NCI-H748 (cell line): ENCODE measurements at regions not wholly inside any gene's neighbourhood (a gene's known extent, or its start where the extent isn't known, plus 50 kb on each side); places are given as distances from the start of the nearest gene placed in this dataset.
"Not testable (repeated sequence)": the region's sequence is repeated elsewhere in the genome, so short reads cannot be mapped to it uniquely, and the experiment has no call there.

Experiments used
- DNase-seq: peaks from one replicate; lab custom pipeline; 2025; ENCODE audit not compliant: unreplicated experiment; lab: John Stamatoyannopoulos, UW

DNA sequence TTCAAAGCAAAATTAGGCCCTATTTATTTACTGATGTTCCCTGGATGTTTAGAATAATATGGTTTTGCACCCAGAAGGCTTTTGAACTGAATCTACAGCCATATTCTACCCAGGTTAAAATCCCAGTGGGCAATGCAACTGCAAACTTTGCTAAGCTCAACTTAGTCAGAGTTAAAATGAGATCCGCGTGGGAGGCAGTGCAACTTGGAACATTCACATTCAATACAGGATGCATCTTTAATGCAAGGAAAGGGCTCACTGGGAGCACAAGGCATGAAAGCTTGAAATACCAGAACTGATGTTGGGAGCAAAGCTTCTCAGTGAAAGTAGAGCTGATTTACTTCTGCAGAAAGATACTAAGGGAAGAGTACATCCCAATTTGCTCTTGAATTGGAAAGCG lies 281.2 kb upstream of the DEFB112 start:
- no peak for DNase-seq

DNA sequence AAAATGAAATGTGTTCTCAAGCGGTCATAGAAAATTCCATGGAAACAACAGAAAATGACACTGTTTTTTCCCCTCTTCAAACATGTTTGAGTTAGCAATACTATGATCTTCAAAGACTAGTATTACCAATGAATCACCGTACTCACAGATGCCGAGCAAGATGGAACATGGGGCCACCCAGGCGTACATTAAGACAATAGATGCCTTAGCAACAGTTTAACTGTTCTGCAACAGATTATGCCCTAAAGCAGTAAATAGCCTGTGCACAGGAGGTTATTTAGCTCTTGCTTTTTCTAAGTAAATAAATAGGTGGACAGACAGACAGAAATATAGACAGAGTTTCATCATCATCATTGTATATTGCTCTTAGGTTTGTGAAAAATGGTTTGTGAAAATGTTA lies 284.0 kb upstream of the DEFB112 start:
- DNase-seq, result no peak

DNA sequence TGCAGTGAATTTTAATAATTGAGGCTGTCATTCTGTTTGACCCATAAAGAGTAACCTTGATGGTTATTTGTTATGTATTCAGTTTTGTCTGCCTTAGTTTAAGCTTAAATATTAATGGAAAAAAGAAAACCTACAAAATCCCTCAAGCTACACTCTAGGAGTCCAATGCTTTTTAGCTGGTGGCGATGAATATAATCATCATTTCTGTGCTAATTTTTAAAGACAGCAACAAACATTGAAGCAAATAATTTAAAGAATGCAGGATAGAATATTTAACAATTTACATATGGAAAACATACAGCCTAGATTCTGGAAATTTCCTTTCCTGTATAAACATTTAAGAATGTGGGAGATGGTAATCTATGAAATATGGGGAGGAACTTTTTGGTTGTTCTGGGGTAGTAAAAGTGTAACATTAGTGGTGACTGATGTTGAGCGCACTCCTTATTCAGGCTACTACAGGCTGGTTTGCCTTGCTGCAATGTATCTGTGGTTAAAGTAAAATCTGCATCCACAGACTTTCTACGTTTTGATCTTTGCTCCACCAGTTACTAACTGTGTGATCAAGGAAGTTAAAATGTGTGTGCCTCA lies 287.9 kb upstream of the DEFB112 start:
- DNase-seq, result no peak

DNA sequence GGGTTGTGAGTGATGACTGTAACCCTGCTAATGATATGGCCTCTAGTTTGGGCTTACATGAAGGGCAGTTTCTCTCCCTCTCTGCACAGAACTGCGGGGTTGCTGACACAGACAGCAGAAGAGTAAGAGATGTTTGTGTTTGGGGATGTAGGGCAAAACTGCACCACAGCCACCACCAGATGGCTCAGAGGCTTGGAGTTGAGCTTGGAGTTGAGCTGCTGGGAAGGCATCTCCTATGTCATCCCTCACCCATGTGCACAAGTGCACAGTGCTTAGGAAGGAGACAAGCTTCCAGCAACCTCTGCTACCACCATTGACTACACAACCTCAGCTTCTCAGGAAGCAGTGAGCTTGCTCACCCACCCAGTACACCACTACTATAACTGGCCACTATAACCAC lies 303.9 kb upstream of the DEFB112 start:
- no peak for DNase-seq

DNA sequence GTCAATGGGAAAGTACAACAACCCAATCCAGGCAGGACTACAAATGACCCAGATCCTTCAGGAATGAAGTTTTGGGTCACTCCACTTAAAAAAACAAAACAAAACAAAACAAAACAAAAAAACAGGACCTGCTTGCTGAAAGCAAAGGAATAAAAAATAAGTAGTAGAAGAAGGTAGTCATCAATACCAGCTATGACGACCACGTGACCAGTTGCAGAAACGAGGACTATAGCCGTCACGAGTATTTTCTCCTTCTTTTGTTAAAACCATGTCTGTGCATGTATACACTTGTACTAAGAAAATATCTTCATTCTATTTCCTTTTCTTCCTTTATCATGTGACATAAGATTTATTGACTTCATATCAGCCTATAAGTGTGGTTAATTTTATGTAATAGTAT lies 308.4 kb upstream of the DEFB112 start:
- no peak for DNase-seq

DNA sequence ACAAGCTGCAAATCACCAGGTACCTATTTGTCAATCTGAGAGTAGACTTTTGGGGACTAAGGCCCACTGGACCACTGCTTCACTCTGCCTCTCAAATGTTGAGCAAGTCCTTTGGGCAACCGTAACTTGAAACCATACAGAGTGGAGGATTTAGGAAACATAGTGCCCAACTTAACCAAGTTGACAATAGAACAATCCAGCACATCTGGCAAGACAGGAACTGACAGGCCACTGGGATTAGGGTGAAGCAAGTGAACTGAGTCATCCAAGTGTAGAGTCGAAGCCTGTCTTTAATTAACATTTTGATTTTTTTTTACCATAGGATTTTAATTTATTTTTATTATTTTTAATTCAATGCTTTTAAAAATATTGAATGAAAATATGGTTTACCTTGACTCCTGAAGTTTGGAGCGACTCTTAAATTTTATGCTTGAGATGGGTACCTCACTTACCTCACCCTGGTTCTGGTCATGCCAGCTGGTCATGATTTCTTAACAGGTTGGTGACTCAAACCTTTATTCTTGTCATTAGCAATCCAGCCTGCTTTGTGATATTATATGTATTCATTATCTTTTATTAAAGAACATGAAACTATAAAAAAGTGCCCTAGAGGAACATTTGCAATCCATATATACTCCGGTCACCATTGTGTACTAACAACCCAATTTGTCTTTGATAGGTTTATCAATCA lies 312.1 kb upstream of the DEFB112 start:
- DNase-seq, result no peak

DNA sequence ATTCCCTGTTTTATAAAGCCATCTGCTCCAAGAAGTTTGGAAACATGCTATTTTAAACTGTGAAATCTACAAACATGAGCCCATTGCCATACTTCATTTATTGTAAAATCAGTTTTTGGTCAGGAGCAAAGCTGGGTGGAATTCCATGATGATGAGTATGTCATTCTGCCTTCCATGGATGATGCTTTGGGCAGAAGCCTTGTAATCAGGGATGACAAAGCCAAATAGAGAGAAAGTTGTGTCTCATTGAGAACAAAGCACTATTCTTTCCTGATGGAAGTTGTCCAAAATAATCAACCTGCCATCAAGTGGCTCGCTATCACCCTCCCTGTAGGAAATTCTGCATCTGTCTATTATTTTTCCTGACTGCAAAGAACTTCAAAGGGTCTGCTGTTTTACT lies 313.0 kb upstream of the DEFB112 start:
- no peak for DNase-seq

DNA sequence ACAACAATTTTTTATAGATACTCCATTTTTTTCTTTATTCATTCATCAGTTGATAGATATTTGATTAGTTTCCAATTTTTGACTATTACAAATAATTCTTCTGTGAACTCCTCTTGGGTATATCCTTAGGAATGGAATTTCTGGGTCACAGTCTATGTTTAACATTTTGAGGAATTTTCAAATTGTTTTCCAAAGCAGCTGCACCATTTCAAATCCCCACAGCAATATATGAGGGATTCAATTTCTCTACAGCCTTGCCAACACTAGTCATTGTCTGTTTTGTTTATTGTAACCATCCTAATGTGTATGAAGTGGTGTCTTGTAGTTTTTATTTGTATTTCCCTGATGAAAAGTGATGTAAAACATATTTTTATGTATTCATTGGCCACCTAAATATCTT lies 320.3 kb upstream of the DEFB112 start:
- DNase-seq, result no peak

DNA sequence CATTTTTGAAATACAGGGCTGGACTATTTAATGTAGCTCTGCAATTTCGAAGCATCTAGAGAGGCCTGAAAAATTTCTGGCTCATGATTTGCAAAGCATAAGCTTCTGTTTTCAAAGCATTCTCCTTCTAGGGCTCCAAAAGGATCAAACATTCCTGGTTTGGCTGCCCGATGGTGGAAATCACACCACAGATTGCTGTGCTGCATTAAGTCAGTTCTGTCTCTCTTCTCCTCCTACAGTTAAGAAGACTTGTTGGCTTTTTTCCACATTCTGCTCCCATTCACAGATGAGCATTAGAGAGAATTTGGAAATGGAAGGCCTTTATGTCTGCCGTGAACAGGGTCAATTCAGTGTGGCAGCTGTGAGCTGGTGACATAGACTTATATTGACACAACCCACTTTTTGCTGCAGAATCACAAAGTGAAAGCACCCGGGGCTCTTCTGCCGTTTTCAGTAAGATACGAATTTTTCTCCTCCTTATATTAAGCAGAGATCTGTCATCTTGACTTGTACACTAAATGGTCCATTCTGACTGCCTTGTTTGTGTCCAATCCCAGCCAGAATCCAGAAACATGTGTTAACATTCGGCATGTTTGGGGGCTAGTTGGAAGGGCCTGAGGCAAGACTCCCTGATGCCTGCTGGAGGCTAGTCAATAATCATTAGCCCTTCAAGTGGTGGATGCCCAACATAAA lies 330.8 kb upstream of the DEFB112 start:
- DNase-seq, result no peak

DNA sequence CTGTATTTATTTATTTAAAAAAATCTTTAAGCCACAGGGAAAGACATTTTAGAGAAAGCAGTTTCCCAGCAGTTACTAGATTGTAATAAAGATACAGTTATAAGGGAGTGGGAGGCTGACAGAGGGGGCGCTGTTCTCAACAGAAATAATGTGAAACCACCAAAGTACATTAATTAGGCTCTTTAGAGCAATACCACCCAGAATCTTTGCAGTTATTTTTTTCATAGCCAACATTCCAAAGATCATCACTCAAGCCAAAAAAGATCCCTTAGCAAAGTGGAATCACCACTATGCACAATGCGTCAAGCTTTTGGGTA lies 331.3 kb upstream of the DEFB112 start:
- DNase-seq, result no peak

DNA sequence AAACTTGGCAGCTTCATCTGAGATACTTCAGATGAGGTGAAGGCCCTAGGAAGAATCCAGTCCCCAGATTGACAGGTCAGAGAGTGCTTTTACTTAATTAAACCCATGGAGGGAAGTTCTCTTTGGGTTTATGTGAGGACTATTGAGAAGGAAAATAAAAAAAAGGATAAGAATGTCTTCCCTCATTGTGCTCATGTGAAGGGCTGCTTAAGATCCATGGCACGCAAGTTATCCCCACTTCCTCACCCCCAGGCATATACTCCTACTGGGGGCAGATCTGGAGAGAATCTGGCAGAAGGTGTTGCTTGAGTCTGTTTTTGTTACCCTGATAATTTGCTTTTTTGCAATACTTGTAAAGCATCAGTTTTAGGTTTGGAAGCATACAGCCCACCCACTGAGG lies 322.9 kb upstream of the TFAP2D start:
- no peak for DNase-seq

DNA sequence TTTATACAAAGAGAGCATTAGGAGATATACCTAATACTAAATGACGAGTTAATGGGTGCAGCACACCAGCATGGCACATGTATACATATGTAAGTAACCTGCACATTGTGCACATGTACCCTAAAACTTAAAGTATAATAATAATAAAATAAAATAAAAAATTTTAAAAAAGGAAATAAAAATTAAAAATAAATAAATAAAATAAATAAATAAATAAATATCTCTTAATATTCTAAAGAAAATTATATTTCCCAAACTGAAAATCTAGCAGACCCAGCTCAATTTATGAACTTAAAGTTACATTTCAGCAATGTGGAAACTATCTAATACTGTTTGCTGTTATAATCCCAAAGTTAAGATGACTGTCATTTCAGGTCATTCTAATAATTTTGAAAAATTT lies 319.2 kb upstream of the TFAP2D start:
- not testable (repeated sequence) for DNase-seq

DNA sequence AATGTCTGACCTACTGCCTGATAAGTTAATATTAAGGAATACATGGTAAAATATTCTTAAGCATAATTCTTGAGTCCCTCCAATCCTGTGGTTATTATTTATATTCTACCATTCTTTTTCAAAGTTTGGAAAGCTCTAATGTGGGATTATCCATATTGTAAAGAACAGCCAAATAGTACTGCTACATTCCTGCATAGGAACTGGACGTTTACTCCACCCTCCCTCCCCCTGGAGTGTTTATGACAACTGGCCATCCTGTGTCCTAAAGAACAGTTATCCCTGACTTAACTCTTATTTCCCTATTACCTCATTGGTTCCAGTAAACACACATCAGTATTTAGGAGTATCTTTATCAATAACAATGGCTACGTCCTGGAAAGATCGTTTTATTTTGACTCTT lies 308.7 kb upstream of the TFAP2D start:
- DNase-seq, result no peak

DNA sequence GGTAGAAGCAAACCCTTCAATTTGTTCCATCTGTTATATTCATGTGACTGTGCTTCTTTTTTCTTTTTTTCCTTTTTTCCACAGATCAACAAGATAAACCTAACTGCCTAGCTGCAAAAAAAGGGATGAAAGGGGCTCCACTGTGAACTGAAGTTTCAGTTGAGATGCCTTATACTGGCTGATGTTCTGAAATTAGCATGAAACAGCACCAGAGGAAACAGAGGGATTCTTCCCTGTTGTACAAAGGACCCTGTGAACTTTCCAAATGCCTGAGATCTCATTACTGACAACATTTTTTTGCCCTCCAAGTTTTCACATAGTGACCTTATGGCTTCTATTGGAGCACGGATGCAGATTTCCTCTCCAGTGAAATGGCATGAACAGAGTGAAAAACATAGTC lies 302.7 kb upstream of the TFAP2D start:
- DNase-seq, result no peak

DNA sequence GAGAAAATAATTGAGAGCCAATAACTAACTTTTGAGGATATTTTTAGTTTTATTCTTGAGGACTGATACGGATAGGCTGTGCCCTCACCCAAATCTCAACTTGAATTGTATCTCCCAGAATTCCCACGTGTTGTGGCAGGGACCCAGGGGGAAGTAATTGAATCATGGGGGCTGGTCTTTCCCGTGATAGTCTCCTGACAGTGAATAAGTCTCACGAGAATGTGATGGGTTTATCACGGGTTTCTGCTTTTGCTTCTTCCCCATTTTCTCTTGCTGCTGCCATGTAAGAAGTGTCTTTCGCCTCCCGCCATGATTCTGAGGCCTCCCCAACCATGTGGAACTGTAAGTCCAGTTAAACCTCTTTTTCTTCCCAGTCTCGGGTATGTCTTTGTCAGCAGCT lies 292.3 kb upstream of the TFAP2D start:
- not testable (repeated sequence) for DNase-seq

DNA sequence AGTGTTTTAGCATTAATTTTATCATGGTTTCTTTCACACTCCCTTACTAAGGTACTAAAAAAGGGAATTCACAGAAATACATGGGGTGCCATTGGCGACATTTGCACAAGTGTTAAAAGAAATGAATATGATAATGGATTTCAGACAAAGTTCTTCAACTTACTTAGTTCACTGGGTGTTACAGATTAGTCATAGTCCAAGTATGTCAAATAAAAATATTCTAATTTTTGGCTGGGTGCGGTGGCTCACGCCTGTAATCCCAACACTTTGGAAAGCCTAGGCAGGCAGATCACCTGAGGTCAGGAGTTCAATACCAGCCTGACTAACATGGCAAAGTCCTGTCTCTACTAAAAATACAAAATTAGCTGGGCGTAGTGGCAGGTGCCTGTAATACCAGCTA lies 286.1 kb upstream of the TFAP2D start:
- no peak for DNase-seq

DNA sequence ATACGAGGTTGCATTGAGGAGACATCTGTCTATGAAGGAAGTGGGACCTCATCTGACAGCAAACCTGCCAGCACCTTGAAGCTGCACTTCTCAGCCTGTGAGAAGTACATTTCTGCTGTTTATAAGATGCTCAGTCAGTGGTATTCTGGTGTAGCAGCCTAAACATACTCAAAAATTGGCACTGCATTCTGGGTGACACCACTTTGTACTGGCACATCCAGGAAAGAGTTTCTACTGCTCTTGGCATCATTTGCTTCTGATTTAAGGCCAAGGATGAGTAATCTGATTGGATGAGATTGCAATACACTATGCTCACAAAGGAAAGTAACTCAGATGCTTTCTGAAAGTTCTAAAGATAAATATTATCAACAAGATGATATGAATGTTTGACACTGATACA lies 275.4 kb upstream of the TFAP2D start:
- DNase-seq, result no peak

DNA sequence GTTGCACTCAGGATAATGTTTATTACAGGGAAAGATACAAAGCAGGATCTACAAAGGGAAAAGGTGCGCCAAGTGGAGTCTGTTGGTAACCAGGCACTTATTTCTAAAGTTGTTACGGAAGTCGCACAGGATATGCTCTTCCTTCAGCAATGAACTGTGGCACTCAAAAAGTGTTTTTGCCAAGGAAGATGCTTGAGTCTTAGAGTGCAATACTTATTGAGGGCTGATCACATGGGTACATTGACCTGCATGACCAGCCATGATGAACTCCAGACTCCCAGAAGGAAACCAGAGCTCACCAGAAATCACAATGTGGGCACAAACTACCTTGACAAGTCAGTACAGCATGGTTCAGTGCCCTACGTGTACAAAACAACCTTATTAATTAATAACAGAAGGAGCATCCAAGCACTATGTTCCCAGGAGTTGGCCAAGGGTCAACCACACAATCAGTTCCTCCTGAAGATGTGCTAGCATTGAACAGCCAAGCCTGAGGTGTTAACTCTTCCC lies 270.7 kb upstream of the TFAP2D start:
- DNase-seq, result no peak

DNA sequence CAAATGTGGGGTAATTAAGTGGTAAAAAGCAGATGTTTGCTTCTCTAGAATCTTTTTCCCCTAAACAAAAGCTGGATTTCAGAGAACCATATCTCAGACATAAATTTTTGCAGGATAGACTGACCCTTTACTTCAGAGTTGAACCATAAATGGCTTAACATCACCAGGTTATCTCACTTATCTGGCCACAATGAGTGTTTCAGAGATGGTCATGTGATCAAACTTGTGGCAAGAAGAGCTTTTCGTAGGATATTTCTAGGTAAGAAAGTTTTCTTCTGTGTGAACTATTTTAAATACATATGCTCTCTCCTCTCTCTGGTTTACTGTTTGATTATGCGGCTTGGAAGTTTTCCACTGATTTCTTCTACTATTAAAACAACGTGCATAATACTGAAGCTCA lies 270.2 kb upstream of the TFAP2D start:
- no peak for DNase-seq

DNA sequence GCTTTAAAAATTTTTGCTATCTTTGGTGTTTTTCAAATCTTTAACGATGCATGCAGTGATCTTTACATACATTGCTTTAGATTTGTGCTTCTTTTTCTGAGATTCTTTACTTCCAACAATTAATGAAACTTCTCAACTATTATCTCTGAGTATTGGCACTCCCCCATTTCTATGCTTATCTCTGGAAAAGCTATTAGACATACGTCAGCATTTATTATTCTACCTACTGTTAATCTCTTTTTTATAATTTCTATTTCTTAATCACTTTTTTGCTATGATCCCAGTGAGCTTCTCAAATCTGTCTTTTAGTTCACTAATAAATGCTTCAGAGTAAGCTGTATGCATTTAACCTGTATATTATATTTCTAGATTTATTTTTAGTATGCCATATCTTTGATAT lies 264.2 kb upstream of the TFAP2D start:
- no peak for DNase-seq

DNA sequence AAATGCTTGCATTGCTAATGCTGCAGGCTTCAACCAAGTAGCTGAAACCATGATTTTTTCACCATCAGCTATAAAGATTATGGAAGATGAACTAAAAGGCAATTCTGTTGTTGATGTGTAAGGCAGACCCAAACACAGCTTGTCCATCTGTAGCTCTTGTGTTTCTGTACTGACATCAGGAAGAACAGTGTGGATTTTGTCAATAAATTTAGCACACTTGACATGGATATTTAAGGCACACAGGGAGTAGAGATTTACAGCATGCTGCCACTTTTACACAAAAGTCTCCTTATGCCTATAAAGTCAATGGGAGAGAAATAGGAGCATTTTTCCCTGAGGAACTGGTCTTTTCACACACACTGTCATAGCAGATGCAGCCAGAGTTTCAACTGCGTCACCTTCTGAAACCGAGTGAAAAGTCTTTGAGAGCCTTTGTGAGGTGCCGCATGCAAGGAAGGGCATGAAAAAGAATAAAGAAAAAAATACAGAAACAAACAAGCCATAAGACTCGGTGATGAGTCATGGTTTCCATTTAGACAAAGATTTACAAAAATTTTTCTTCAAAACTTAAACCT lies 261.4 kb upstream of the TFAP2D start:
- DNase-seq, result no peak

DNA sequence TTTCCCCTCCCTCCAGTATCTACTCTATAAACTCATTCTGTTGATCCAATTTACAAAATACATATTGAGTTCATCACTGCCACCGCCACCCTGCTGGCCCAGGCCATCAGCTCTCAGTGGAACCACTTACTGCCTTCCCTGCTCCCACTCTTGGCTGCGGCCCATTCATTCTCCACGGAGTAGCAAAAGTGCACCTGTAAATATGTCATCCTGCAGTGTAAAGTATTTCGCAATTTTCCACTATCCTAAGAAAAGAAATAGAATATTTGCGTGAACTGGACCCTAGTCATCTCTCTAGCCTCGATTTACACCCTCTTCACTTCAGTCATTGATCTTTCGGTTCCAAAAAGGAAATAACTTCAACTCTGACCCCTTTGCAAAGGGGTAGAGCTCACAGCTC lies 258.3 kb upstream of the TFAP2D start:
- DNase-seq, result no peak
